GM21619 (cell line): ENCODE measurements at regions not wholly inside any gene's neighbourhood (a gene's known extent, or its start where the extent isn't known, plus 50 kb on each side); places are given as distances from the start of the nearest gene placed in this dataset.
"Not testable (repeated sequence)": the region's sequence is repeated elsewhere in the genome, so short reads cannot be mapped to it uniquely, and the experiment has no call there.

Source experiments
- ATAC-seq: cut with Tn5 transposase; IDR thresholded peaks from one replicate; pipeline ENCODE4 v1.9.1; 2021; ENCODE audit not compliant: unreplicated experiment

GRCh38 chr10:55537497-55537896 is 736.5 kb upstream of the PCDH15 start:
- ATAC-seq, result not testable (repeated sequence)

- no peak for ATAC-seq
Measured at GRCh38 chr10:55519264-55519663, 718.2 kb upstream of the PCDH15 start.

GRCh38 chr10:55518416-55518815 is 717.4 kb upstream of the PCDH15 start:
- not testable (repeated sequence) for ATAC-seq

DNA sequence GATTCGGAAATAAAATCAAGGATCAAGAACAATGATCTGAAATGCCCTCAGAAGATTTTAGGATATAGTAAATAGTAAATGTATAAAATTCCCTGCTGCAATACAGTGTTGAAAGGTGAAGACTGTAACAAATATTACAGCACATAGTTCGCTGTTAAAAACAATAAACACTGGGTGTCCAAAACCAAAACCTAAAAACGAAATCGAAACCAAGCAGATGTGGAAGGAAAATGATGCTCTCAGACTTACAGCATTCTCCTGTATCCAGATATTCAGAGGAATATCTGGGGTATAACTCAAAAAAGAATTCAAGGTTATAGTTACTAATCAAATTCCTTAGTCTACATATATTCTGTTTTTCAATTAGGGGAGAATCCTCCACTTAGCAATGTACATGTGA is 708.1 kb upstream of the PCDH15 start:
- ATAC-seq, result no peak

DNA sequence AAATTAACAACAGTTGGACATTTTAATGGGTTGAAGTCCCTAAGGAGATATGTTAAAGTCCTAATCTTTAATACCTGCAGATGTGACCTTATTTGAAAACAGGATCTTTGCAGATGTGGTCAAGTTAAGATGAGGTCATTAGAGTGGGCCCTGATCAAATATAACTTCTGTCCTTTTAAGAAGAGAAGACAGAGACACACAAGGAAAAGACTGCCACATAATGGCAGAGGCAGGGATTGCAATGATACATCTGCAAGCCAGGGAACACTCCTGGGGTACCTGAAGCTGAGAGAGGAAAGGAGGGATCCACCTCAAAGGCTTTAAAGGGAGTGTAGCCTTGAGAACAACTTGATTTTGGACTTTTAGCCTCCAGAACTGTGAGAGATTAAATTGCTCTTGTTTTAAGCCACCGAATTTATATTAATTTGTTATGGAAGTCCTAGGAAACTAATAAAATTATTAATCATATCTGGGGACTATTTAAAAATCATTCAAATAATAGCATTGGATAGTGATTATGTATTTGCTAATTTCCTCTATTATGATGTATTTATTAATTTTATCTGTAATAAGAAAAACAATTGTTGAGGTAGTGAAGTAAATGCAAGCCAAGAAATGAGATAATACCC is 700.0 kb upstream of the PCDH15 start:
- no peak for ATAC-seq

GRCh38 chr10:55497893-55498499 is 697.0 kb upstream of the PCDH15 start:
- ATAC-seq, result no peak

DNA sequence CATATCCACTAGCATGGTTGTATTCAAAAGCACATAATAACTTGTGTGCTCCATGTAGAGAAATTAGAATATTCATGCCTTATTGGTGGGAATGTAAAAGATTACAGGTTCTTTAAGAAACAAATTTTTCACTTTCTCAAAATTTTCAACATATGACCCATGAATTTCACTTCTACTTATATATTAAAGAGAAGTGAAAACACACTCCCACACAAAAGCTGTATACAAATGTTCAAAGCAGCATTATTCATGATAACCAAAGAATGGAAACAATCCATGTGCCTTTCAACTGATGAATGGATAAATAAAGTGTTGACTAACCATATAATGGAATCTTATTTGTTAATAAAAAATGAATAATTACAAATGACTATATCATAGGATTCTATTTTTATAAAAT is 694.5 kb upstream of the PCDH15 start:
- ATAC-seq, result no peak

DNA sequence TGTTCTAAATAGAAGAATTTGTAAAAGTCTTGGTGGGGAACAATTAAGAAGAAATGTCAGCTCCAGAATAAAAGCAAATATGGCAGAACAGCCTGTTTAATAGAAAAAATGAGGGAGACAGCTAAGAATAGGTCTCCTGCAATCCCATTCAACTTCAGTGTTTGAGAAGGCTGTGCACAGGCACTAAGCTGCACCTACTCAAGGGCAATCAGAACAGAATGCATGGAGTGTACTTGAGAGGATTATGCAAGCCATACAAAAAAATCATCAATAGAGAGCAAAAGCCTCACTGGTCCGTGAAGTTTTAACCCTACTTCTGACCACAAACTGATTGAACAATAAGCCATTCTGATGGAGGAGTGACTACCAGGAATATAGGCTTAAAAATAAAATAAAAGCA is 690.7 kb upstream of the PCDH15 start:
- no peak for ATAC-seq

DNA sequence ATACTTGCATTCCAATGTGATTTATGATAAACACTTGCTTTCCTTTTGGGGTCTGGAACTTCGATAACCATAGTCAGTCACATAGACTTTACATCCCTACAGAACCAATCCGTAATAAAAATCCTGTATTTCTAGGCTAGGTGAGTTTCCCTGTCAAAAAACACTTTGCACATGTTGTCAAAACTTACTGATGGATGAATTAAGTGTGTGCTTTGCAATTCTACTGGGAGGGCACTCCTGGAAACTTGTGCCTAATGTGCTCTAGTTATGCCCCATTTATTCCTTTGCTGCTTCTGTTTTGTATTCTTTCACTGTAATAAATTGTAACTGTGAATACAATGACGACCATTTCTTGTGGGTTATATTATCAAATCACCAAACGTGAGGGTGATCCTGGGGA is 684.8 kb upstream of the PCDH15 start:
- ATAC-seq, result no peak

DNA sequence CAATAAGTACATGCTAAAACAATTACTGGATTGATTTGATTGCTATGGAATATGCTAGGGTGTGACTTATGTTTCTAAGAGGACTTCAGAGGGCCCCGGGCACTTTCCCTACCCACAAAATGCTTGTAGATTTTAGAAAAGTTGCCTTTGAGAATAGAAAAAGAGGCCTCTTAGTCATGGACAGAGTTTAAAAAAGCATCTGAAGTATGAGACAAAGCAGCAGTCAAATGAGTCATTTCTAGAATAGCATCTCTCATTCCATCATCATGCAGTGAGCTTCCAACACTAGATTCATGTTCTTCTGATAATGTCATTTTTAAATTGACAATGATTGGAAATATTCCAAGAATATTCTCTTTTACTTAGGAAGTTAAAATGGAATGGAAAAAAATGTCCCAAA is 675.1 kb upstream of the PCDH15 start:
- ATAC-seq, result no peak

DNA sequence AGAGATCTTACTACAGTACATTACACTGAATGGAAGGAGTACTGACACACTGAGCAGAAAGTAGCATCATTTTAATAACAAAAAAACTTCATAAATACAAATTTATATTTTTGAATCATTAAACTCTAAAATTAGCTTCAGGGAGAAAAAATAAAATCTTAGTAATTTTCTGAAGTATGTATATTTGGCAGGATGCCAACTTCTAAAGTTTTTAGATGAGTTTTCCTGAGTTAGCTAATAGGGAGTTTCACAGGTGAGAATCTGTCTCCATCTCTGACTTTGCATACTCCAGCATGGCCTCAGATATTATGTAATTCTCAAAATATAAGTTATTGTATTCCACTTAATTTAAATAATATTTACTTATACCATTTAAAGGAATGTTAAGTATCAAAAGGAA is 673.2 kb upstream of the PCDH15 start:
- no peak for ATAC-seq

GRCh38 chr10:55470840-55471239 is 669.8 kb upstream of the PCDH15 start:
- ATAC-seq, result no peak

DNA sequence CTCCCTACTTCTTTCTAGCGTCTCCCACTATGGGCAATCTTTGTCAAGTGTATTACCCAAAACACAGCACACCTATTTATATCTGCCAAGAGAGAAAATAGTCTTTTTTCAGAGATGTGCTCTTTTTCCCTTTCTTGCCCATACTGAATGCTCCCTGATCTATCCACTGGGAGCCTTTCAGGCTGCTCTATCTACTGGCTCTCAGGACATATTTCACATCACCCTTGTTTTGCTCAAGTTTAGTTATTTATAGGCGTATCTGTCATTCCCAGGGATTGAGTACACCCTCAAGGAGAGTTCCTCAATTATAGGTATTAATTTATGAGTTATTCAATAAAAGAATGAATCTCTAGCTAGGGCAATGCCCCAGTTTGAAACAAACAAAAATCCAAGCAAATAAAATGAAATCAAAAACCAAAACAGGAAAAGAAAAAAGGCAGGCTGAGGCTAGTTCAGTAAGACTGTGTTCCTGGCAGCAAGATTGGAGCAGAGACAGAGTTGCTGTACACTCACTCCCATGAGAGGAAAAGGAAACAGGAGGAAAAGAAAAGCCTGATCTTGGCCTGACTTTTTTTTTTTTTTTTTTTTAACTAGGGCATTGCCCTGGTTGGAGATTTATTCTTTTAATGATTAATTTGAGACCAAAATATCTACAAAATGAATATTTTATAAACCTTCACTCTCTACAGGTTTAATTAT is 665.9 kb upstream of the PCDH15 start:
- no peak for ATAC-seq

DNA sequence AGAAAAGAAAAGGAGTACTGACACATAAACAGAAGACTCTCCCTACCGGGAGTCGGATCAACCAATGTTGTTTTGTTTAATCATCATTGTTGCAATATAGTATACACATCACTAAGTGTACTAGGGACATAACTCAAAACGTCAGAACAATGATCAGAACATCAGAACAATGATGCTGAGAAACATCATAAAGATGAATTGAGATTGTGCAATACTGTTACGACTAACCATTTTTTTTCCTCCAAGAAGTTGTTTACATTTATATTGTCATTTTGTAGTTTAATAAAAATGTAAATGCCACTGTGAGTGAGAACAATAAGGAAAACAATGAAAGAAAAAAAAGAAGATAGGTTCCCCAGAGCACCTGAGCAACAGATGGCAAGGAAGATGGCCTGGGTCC is 663.1 kb upstream of the PCDH15 start:
- no peak for ATAC-seq

GRCh38 chr10:55460008-55460407 is 659.0 kb upstream of the PCDH15 start:
- ATAC-seq, result no peak

DNA sequence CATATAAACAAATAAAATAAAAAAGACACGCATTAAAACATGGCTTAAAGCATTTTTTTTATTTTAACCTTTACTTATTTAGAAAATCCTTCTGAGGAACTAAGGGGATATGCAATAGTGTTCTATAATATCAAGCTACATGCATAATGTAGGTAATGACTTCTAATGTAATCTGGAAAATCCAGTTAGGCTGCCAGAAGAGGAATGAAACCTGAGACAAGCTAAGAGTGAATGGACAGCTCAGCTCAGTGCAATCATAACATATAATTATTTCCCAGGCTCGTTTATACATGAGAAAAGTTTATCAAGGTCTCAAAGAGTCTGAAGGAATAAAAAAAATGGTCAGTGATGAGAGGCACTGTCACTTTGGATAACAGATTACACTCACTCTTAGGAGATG is 649.0 kb upstream of the PCDH15 start:
- ATAC-seq, result no peak

- no peak for ATAC-seq
Measured at GRCh38 chr10:55446441-55447002, 645.5 kb upstream of the PCDH15 start.

GRCh38 chr10:55441777-55442176 is 640.7 kb upstream of the PCDH15 start:
- no peak for ATAC-seq

DNA sequence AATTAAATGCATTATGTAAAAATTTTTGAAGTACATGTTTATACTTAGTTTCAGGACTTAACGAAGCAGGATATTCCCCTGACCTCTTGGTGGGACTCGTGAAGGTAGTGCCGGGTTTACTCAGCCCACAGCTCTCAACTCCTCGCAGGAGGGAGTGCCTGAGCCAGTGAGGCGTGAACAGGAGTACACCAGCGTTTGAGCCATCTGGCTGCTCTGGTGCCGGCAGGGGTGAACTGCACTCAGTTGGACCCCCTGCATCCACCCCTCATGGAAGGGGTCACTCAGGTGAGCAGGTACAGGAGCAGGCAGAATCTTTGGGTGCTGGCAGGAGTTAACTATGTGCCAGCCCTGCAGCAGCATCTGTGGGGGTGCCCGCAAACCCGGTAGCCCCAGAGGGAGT is 625.1 kb upstream of the PCDH15 start:
- no peak for ATAC-seq

- no peak for ATAC-seq
Measured at GRCh38 chr10:55410415-55410885, 609.4 kb upstream of the PCDH15 start.

DNA sequence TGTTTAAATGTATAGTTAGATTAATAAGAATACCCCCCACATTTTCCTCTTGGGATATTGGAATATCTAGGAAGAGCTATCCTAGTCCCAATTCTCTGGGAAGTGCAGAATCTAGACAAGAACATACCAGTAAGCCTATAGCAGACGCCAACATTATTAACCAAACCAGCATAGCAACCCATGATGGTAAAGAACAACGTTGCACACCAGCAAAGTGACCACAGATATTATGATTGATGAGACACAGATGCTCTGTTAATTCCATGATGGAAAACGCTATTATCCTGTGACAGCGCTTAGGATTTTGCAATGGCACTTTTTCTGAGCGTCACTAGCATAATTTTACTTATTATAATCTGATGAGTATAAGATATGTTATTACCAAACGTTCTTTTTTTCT is 603.1 kb upstream of the PCDH15 start:
- no peak for ATAC-seq
